H9 (cell line): ENCODE measurements at regions not wholly inside any gene's neighbourhood (a gene's known extent, or its start where the extent isn't known, plus 50 kb on each side); places are given as distances from the start of the nearest gene placed in this dataset.

Experiments used
- DNase-seq: peaks from one replicate; pipeline ENCODE4 v3.0.0-alpha.2; 2017
- H2AFZ ChIP-seq: one replicate; pipeline ENCODE4 v1.6.1; 2013; ENCODE audit warnings: mild to moderate bottlenecking, low read length, control low read depth, moderate library complexity
- H2AK5ac ChIP-seq: 2 replicates; pipeline ENCODE4 v1.6.1; 2013; ENCODE audit warnings: low read length, control low read depth, mixed read lengths; ENCODE audit not compliant: insufficient read length
- H2BK120ac ChIP-seq: one replicate; pipeline ENCODE4 v1.6.1; 2013; ENCODE audit warnings: low read depth, mild to moderate bottlenecking, low read length, control low read depth, inconsistent platforms; ENCODE audit not compliant: poor library complexity, severe bottlenecking
- H2BK12ac ChIP-seq: 2 replicates; pipeline ENCODE4 v1.6.1; 2013; ENCODE audit warnings: low read length, control low read depth, mixed read lengths, low read depth; ENCODE audit not compliant: insufficient read length
- H2BK15ac ChIP-seq: 2 replicates; pipeline ENCODE4 v1.6.1; 2013; ENCODE audit warnings: low read depth, low read length, control low read depth
- H2BK20ac ChIP-seq: one replicate; pipeline ENCODE4 v1.6.1; 2013; ENCODE audit warnings: low read depth, mild to moderate bottlenecking, low read length, control low read depth, inconsistent platforms; ENCODE audit not compliant: poor library complexity, severe bottlenecking
- H2BK5ac ChIP-seq: 2 replicates; pipeline ENCODE4 v1.6.1; 2013; ENCODE audit warnings: low read length, control low read depth, mixed read lengths; ENCODE audit not compliant: insufficient read length
- H3K14ac ChIP-seq: 2 replicates; pipeline ENCODE4 v1.6.1; 2013; ENCODE audit warnings: low read length, control low read depth; ENCODE audit not compliant: insufficient read depth
- H3K18ac ChIP-seq: 2 replicates; pipeline ENCODE4 v1.6.1; 2013; ENCODE audit warnings: low read depth, mild to moderate bottlenecking, mixed read lengths, low read length, control low read depth; ENCODE audit not compliant: insufficient read length
- H3K23ac ChIP-seq: 2 replicates; pipeline ENCODE4 v1.6.1; 2013; ENCODE audit warnings: low read length, control low read depth, mixed read lengths, low read depth; ENCODE audit not compliant: insufficient read length
- H3K23me2 ChIP-seq: 2 replicates; pipeline ENCODE4 v1.6.1; 2013; ENCODE audit warnings: low read depth, mild to moderate bottlenecking, mixed read lengths, low read length, control low read depth; ENCODE audit not compliant: insufficient read length, poor library complexity, severe bottlenecking
- H3K27ac ChIP-seq: 2 replicates; pipeline ENCODE4 v1.5.1; 2013; ENCODE audit warnings: low read length, control low read depth, mixed read lengths, low read depth; ENCODE audit not compliant: insufficient read length
- H3K27me3 ChIP-seq: 2 replicates; pipeline ENCODE4 v1.6.1; 2013; ENCODE audit warnings: low read length, control low read depth, inconsistent platforms; ENCODE audit not compliant: insufficient read depth
- H3K4ac ChIP-seq: 2 replicates; pipeline ENCODE4 v1.6.1; 2013; ENCODE audit warnings: low read depth, mild to moderate bottlenecking, control low read depth, inconsistent platforms, low read length, moderate library complexity
- H3K4me1 ChIP-seq: 2 replicates; pipeline ENCODE4 v1.6.1; 2013; ENCODE audit warnings: low read length, control low read depth, inconsistent platforms; ENCODE audit not compliant: insufficient read depth
- H3K4me2 ChIP-seq: 2 replicates; pipeline ENCODE4 v1.6.1; 2013; ENCODE audit warnings: low read length, control low read depth, mixed read lengths; ENCODE audit not compliant: insufficient read length, insufficient read depth
- H3K56ac ChIP-seq: 2 replicates; pipeline ENCODE4 v1.6.1; 2013; ENCODE audit warnings: low read depth, mild to moderate bottlenecking, mixed read lengths, low read length, control low read depth; ENCODE audit not compliant: insufficient read length
- H3K79me1 ChIP-seq: 2 replicates; pipeline ENCODE4 v1.6.1; 2013; ENCODE audit warnings: low read depth, mild to moderate bottlenecking, moderate library complexity, low read length, control low read depth, inconsistent platforms; ENCODE audit not compliant: insufficient read depth, poor library complexity, severe bottlenecking
- H3K79me2 ChIP-seq: 2 replicates; pipeline ENCODE4 v1.6.1; 2013; ENCODE audit warnings: low read length, control low read depth, inconsistent platforms; ENCODE audit not compliant: insufficient read depth
- H3K9ac ChIP-seq: 2 replicates; pipeline ENCODE4 v1.6.1; 2013; ENCODE audit warnings: low read length, control low read depth, mixed read lengths; ENCODE audit not compliant: insufficient read length; ENCODE audit errors: extremely low read depth
- H3K9me3 ChIP-seq: one replicate; pipeline ENCODE4 v1.6.1; 2013; ENCODE audit warnings: low read depth, low read length, inconsistent platforms; ENCODE audit not compliant: control insufficient read depth
- H3T11ph ChIP-seq: one replicate; pipeline ENCODE4 v1.6.1; 2013; ENCODE audit warnings: mild to moderate bottlenecking, low read length, control low read depth, inconsistent platforms
- H4K20me1 ChIP-seq: one replicate; pipeline ENCODE4 v1.6.1; 2013; ENCODE audit not compliant: control insufficient read depth, insufficient read length, insufficient read depth
- H4K5ac ChIP-seq: 2 replicates; pipeline ENCODE4 v1.6.1; 2013; ENCODE audit warnings: low read depth, mild to moderate bottlenecking, mixed read lengths, low read length, control low read depth; ENCODE audit not compliant: insufficient read length
- H4K8ac ChIP-seq: replicated peaks from 2 replicates; pipeline ENCODE4 v1.6.1; 2013; ENCODE audit warnings: low read length, control low read depth, mixed read lengths, low read depth; ENCODE audit not compliant: insufficient read length
- H4K91ac ChIP-seq: 2 replicates; pipeline ENCODE4 v1.6.1; 2013; ENCODE audit warnings: low read depth, mild to moderate bottlenecking, moderate library complexity, mixed read lengths, low read length, control low read depth; ENCODE audit not compliant: insufficient read length
- H3K27ac Mint-ChIP-seq, 3 experiments: 2 replicates in 2 of 3; 3 replicates in 1 of 3; pipeline ENCODE4 v1.8.0; 2020 to 2021; ENCODE audit warnings: mixed read lengths in 3 of 3, mild to moderate bottlenecking in 1 of 3, moderate library complexity in 1 of 3
- H3K27me3 Mint-ChIP-seq: 2 replicates; pipeline ENCODE4 v1.8.0; 2021; ENCODE audit warnings: low read depth, mild to moderate bottlenecking, moderate library complexity, mixed read lengths
- H3K36me3 Mint-ChIP-seq, 3 experiments: 2 replicates in 2 of 3; 3 replicates in 1 of 3; pipeline ENCODE4 v1.8.0; 2020 to 2021; ENCODE audit warnings: low read depth in 3 of 3, mixed read lengths in 3 of 3; ENCODE audit not compliant: insufficient read depth in 1 of 3
- H3K4me1 Mint-ChIP-seq, 2 experiments: 2 replicates each; pipeline ENCODE4 v1.8.0; 2020; ENCODE audit warnings: mixed read lengths in 2 of 2
- H3K4me3 Mint-ChIP-seq, 2 experiments: 2 replicates in 1 of 2; 3 replicates in 1 of 2; pipeline ENCODE4 v1.8.0; 2020 to 2021; ENCODE audit warnings: mild to moderate bottlenecking in 2 of 2, mixed read lengths in 2 of 2, moderate library complexity in 1 of 2
- H3K9me3 Mint-ChIP-seq, 2 experiments: 2 replicates in 1 of 2; 3 replicates in 1 of 2; pipeline ENCODE4 v1.8.0; 2020; ENCODE audit warnings: mild to moderate bottlenecking in 2 of 2, mixed read lengths in 2 of 2, moderate library complexity in 1 of 2
- WGBS: extraction: QIAGEN DNeasy Blood & Tissue Kit; methylation state at CpG from one replicate; pipeline ENCODE4 v1.1.7; 2013; ENCODE audit warnings: missing lambda C conversion rate, low lambda C conversion rate, mixed read lengths; ENCODE audit not compliant: insufficient read length; ENCODE audit errors: extremely low coverage; 5-methylcytosine and 5-hydroxymethylcytosine counted together
- TF ChIP-seq, protein P1 (sequence below): fragments of 200-600 bp; sonication (generic); conservative IDR thresholded peaks from 3 replicates; pipeline ENCODE4 v1.8.0; 2021; ENCODE audit warnings: antibody characterized with exemption, mild to moderate bottlenecking

GRCh38 chr3:5465183-5465582, 277.7 kb downstream of the EDEM1 start:
- H2AFZ ChIP-seq, result no peak overlapping the region
- WGBS, result no CpG with 5 or more reads among the region's 3 CpGs
- H3K4me1 Mint-ChIP-seq, result peaks cover 12 to 13% of the 10 kb centered on the region in 2 experiments
- no peaks in the 10 kb centered on the region for H3K27me3 ChIP-seq
- H3K27ac ChIP-seq, result no peak overlapping the region
- H4K91ac ChIP-seq, result no peak overlapping the region
- no peak overlapping the region for H2BK20ac ChIP-seq
- no peak for DNase-seq
- no peak overlapping the region for H3K27ac Mint-ChIP-seq
- H3K79me1 ChIP-seq, result no peaks in the 10 kb centered on the region
- no peaks in the 10 kb centered on the region for H3K79me2 ChIP-seq
- H2BK120ac ChIP-seq, result no peak overlapping the region
- no peaks in the 10 kb centered on the region for H3K9me3 ChIP-seq
- H2BK5ac ChIP-seq, result no peak overlapping the region
- no peak overlapping the region for H3K4me3 Mint-ChIP-seq
- H3K23ac ChIP-seq, result no peak overlapping the region
- H3K4me2 ChIP-seq, result no peak overlapping the region
- no peak overlapping the region for H3K4ac ChIP-seq
- no peak overlapping the region for H3K18ac ChIP-seq
- no peaks in the 10 kb centered on the region for H4K20me1 ChIP-seq
- no peak overlapping the region for H3T11ph ChIP-seq
- H3K9me3 Mint-ChIP-seq, result no peaks in the 10 kb centered on the region
- no peak overlapping the region for H3K56ac ChIP-seq
- no peak overlapping the region for H3K14ac ChIP-seq
- no peak overlapping the region for H3K9ac ChIP-seq
- H2AK5ac ChIP-seq, result no peak overlapping the region
- peaks cover 4% of the 10 kb centered on the region for H3K4me1 ChIP-seq
- H3K23me2 ChIP-seq, result no peaks in the 10 kb centered on the region
- no peaks in the 10 kb centered on the region for H3K36me3 Mint-ChIP-seq
- TF ChIP-seq, protein P1, sequence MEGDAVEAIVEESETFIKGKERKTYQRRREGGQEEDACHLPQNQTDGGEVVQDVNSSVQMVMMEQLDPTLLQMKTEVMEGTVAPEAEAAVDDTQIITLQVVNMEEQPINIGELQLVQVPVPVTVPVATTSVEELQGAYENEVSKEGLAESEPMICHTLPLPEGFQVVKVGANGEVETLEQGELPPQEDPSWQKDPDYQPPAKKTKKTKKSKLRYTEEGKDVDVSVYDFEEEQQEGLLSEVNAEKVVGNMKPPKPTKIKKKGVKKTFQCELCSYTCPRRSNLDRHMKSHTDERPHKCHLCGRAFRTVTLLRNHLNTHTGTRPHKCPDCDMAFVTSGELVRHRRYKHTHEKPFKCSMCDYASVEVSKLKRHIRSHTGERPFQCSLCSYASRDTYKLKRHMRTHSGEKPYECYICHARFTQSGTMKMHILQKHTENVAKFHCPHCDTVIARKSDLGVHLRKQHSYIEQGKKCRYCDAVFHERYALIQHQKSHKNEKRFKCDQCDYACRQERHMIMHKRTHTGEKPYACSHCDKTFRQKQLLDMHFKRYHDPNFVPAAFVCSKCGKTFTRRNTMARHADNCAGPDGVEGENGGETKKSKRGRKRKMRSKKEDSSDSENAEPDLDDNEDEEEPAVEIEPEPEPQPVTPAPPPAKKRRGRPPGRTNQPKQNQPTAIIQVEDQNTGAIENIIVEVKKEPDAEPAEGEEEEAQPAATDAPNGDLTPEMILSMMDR, result no peak
- H2BK15ac ChIP-seq, result no peak overlapping the region
- H2BK12ac ChIP-seq, result no peak overlapping the region
- no peak overlapping the region for H4K8ac ChIP-seq
- H4K5ac ChIP-seq, result no peak overlapping the region
- H3K27me3 Mint-ChIP-seq, result no peaks in the 10 kb centered on the region
